Hepatocyte (in vitro differentiated cells): ENCODE measurements at regions not wholly inside any gene's neighbourhood (a gene's known extent, or its start where the extent isn't known, plus 50 kb on each side); places are given as distances from the start of the nearest gene placed in this dataset.

Experiments
- EZH2 ChIP-seq: fragments of 200-600 bp; sonication (generic); IDR thresholded peaks from 2 replicates; pipeline ENCODE4 v1.6.1; 2016; ENCODE audit warnings: antibody characterized with exemption, mild to moderate bottlenecking, borderline replicate concordance
- TF ChIP-seq, protein P1 (sequence below): fragments of 200-600 bp; sonication (generic); IDR thresholded peaks from 2 replicates; pipeline ENCODE4 v1.5.1; 2016; ENCODE audit warnings: antibody characterized with exemption, mild to moderate bottlenecking; ENCODE audit not compliant: poor library complexity

DNA sequence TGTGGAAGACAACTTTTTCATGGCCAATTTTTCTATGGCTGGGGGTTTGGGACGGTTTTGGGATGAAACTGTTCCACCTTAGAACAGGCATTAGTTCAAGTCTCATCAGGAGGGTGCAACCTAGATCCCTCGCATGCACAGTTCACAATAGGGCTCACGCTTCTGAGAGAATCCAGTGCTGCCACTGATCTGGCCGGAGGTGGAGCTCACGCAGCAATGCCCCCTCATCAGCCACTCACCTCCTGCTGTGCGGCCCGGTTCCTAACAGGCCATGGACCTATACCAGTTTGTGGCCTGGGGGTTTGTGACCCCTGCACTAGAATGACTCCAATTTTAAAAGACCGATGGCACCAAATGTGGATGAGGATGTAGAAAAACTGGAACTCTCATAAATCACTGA lies 127.2 kb upstream of the IER5L start:
- TF ChIP-seq, protein P1, sequence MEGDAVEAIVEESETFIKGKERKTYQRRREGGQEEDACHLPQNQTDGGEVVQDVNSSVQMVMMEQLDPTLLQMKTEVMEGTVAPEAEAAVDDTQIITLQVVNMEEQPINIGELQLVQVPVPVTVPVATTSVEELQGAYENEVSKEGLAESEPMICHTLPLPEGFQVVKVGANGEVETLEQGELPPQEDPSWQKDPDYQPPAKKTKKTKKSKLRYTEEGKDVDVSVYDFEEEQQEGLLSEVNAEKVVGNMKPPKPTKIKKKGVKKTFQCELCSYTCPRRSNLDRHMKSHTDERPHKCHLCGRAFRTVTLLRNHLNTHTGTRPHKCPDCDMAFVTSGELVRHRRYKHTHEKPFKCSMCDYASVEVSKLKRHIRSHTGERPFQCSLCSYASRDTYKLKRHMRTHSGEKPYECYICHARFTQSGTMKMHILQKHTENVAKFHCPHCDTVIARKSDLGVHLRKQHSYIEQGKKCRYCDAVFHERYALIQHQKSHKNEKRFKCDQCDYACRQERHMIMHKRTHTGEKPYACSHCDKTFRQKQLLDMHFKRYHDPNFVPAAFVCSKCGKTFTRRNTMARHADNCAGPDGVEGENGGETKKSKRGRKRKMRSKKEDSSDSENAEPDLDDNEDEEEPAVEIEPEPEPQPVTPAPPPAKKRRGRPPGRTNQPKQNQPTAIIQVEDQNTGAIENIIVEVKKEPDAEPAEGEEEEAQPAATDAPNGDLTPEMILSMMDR = no peak
- no peak for TF ChIP-seq EZH2
